GM12872 (cell line): ENCODE measurements at regions not wholly inside any gene's neighbourhood (a gene's known extent, or its start where the extent isn't known, plus 50 kb on each side); places are given as distances from the start of the nearest gene placed in this dataset.

ENCODE experiments used
- CTCF ChIP-seq: IDR thresholded peaks from 3 replicates; pipeline ENCODE4 v1.5.1; 2011; ENCODE audit warnings: low read depth, mild to moderate bottlenecking, low read length, moderate library complexity; ENCODE audit not compliant: insufficient read depth

- no peak for TF ChIP-seq CTCF
Measured at GRCh38 chr2:2932692-2933305, 444.8 kb downstream of the EIPR1 start.

GRCh38 chr2:2932189-2932588 lies 445.4 kb downstream of the EIPR1 start:
- TF ChIP-seq CTCF: no peak

GRCh38 chr2:2931318-2932075 lies 446.1 kb downstream of the EIPR1 start:
- no peak for TF ChIP-seq CTCF

GRCh38 chr2:2930841-2931240 lies 446.8 kb downstream of the EIPR1 start:
- TF ChIP-seq CTCF: no peak

- no peak for TF ChIP-seq CTCF
Measured at GRCh38 chr2:2926858-2927175, 450.8 kb downstream of the EIPR1 start.

GRCh38 chr2:2926009-2926857 lies 451.4 kb downstream of the EIPR1 start:
- no peak for TF ChIP-seq CTCF

- no peak for TF ChIP-seq CTCF
Measured at GRCh38 chr2:2922156-2922555, 455.5 kb downstream of the EIPR1 start.
